MM.1S (cell line): ENCODE measurements at regions not wholly inside any gene's neighbourhood (a gene's known extent, or its start where the extent isn't known, plus 50 kb on each side); places are given as distances from the start of the nearest gene placed in this dataset.

Experiments used
- DNase-seq: peaks from one replicate; pipeline ENCODE4 v3.0.0-alpha.2; 2015
- H2AFZ ChIP-seq: fragments of 300-600 bp; sonication (generic); 2 replicates; pipeline ENCODE4 v1.6.0; 2016; ENCODE audit warnings: antibody characterized with exemption, low read length
- H3F3A ChIP-seq: fragments of 300-600 bp; sonication (generic); 2 replicates; pipeline ENCODE4 v1.6.1; 2016; ENCODE audit warnings: mild to moderate bottlenecking, antibody characterized with exemption, low read length, moderate library complexity, mixed read lengths; ENCODE audit not compliant: insufficient read depth
- H3K27ac ChIP-seq: fragments of 300-600 bp; sonication (generic); 2 replicates; pipeline ENCODE4 v1.5.1; 2016; ENCODE audit warnings: mild to moderate bottlenecking, low read length
- H3K27me3 ChIP-seq: fragments of 300-600 bp; sonication (generic); replicated peaks from 2 replicates; pipeline ENCODE4 v1.6.0; 2016; ENCODE audit warnings: low read length; ENCODE audit not compliant: insufficient read depth
- H3K36me3 ChIP-seq: fragments of 300-600 bp; sonication (generic); replicated peaks from 2 replicates; pipeline ENCODE4 v1.6.1; 2016; ENCODE audit warnings: mild to moderate bottlenecking, low read length, mixed read lengths; ENCODE audit not compliant: insufficient read depth
- H3K4me1 ChIP-seq: fragments of 300-600 bp; sonication (generic); 2 replicates; pipeline ENCODE4 v1.6.1; 2016; ENCODE audit warnings: low read length, mixed read lengths
- H3K4me2 ChIP-seq: fragments of 300-600 bp; sonication (generic); 2 replicates; pipeline ENCODE4 v1.6.0; 2016; ENCODE audit warnings: low read depth, low read length
- H3K4me3 ChIP-seq: fragments of 300-600 bp; sonication (generic); 2 replicates; pipeline ENCODE4 v1.5.1; 2016; ENCODE audit warnings: low read length, mixed read lengths
- H3K79me2 ChIP-seq: fragments of 300-600 bp; sonication (generic); 2 replicates; pipeline ENCODE4 v1.6.1; 2016; ENCODE audit warnings: mixed run types, low read length, mixed read lengths
- H3K9ac ChIP-seq: fragments of 300-600 bp; sonication (generic); 2 replicates; pipeline ENCODE4 v1.6.1; 2016; ENCODE audit warnings: low read length, mixed read lengths
- H3K9me2 ChIP-seq: fragments of 300-600 bp; sonication (generic); replicated peaks from 2 replicates; pipeline ENCODE4 v1.6.1; 2016; ENCODE audit warnings: mild to moderate bottlenecking, low read length, mixed read lengths; ENCODE audit not compliant: insufficient read depth
- H3K9me3 ChIP-seq: fragments of 300-600 bp; sonication (generic); replicated peaks from 2 replicates; pipeline ENCODE4 v1.6.1; 2016; ENCODE audit warnings: mild to moderate bottlenecking, low read length, mixed read lengths; ENCODE audit not compliant: insufficient read depth
- H4K20me1 ChIP-seq: fragments of 300-600 bp; sonication (generic); 2 replicates; pipeline ENCODE4 v1.6.1; 2016; ENCODE audit warnings: mild to moderate bottlenecking, low read length, moderate library complexity, mixed read lengths; ENCODE audit not compliant: insufficient read depth
- CTCF ChIP-seq: fragments of 300-600 bp; sonication (generic); IDR thresholded peaks from 2 replicates; pipeline ENCODE4 v1.5.1; 2016; ENCODE audit warnings: antibody characterized with exemption, low read length, mixed read lengths
- EZH2 ChIP-seq: fragments of 300-600 bp; sonication (generic); optimal IDR thresholded peaks from 2 replicates; pipeline ENCODE3; 2017; ENCODE audit warnings: low read depth, mild to moderate bottlenecking, antibody characterized with exemption, low read length, mixed read lengths
- EZH2phosphoT487 ChIP-seq: fragments of 300-600 bp; sonication (generic); IDR thresholded peaks from 2 replicates; pipeline ENCODE4 v1.6.1; 2018; ENCODE audit warnings: antibody characterized with exemption, low read length

GRCh38 chr1:29649189-29650040 lies 413.1 kb downstream of the PTPRU start:
- Histone ChIP-seq H3K79me2 (no peaks in the 10 kb centered on the region), H4K20me1 (no peaks in the 10 kb centered on the region; the same call in 1 of the 2 replicates), H3K9ac (no peak overlapping the region), H3K4me1 (no peaks in the 10 kb centered on the region), H3K9me2 (no peaks in the 10 kb centered on the region), H3K4me3 (no peak overlapping the region), H3K4me2 (no peak overlapping the region), H3K9me3 (no peaks in the 10 kb centered on the region), H3F3A (no peaks in the 10 kb centered on the region), H3K27me3 (peaks cover 64% of the 10 kb centered on the region), H3K27ac (no peak overlapping the region), H2AFZ (no peak overlapping the region), H3K36me3 (no peaks in the 10 kb centered on the region)
- DNase-seq, result no peak
- no peak for TF ChIP-seq CTCF
- TF ChIP-seq EZH2, result no peak
- no peak for TF ChIP-seq EZH2phosphoT487

- TF ChIP-seq CTCF, result no peak
- TF ChIP-seq EZH2phosphoT487, result no peak
- TF ChIP-seq EZH2, result no peak
- no peaks in the 10 kb centered on the region for H3K9me2 ChIP-seq
- H3K4me1 ChIP-seq, result no peaks in the 10 kb centered on the region
- H3K27me3 ChIP-seq, result peaks cover 68% of the 10 kb centered on the region
- H3K4me2 ChIP-seq, result no peak overlapping the region
- no peaks in the 10 kb centered on the region for H3K9me3 ChIP-seq
- no peak overlapping the region for H3K9ac ChIP-seq
- no peak overlapping the region for H2AFZ ChIP-seq
- H3K79me2 ChIP-seq, result no peaks in the 10 kb centered on the region
- H3F3A ChIP-seq, result no peaks in the 10 kb centered on the region
- no peaks in the 10 kb centered on the region for H3K36me3 ChIP-seq
- no peak overlapping the region for H3K4me3 ChIP-seq
- no peak for DNase-seq
- no peak overlapping the region for H3K27ac ChIP-seq
- H4K20me1 ChIP-seq, result no peaks in the 10 kb centered on the region; the same call in 1 of the 2 replicates
Observed at GRCh38 chr1:29648798-29649188, 412.5 kb downstream of the PTPRU start.

- TF ChIP-seq EZH2phosphoT487, result no peak
- no peak for TF ChIP-seq EZH2
- no peak for TF ChIP-seq CTCF
- Histone ChIP-seq H3K4me2 (no peak overlapping the region), H3K27me3 (peaks cover 76% of the 10 kb centered on the region), H3K9ac (no peak overlapping the region), H3K4me3 (no peak overlapping the region), H3K36me3 (no peaks in the 10 kb centered on the region), H3K79me2 (no peaks in the 10 kb centered on the region), H3K27ac (no peak overlapping the region), H3K9me3 (no peaks in the 10 kb centered on the region), H3K4me1 (no peaks in the 10 kb centered on the region), H3K9me2 (no peaks in the 10 kb centered on the region), H3F3A (no peaks in the 10 kb centered on the region), H2AFZ (no peak overlapping the region), H4K20me1 (no peaks in the 10 kb centered on the region; the same call in 1 of the 2 replicates)
- no peak for DNase-seq
Observed at GRCh38 chr1:29648026-29648425, 411.7 kb downstream of the PTPRU start.
